Fibroblast of peridontal ligament (primary cell): ENCODE measurements at regions not wholly inside any gene's neighbourhood (a gene's known extent, or its start where the extent isn't known, plus 50 kb on each side); places are given as distances from the start of the nearest gene placed in this dataset.

ENCODE experiments used
- DNase-seq: peaks from one replicate; pipeline ENCODE4 v3.0.0-alpha.2; 2010; ENCODE audit errors: extremely low read depth

- DNase-seq, result no peak
These were observed 175.6 kb upstream of the FOXN2 start for GRCh38 chr2:48138898-48139297.

GRCh38 chr2:48140586-48140985 lies 173.9 kb upstream of the FOXN2 start:
- no peak for DNase-seq

- no peak for DNase-seq
These were observed 169.7 kb upstream of the FOXN2 start for GRCh38 chr2:48144777-48145176.

- DNase-seq, result no peak
These were observed 168.5 kb upstream of the FOXN2 start for GRCh38 chr2:48145845-48146452.

- no peak for DNase-seq
These were observed 167.9 kb upstream of the FOXN2 start for GRCh38 chr2:48146552-48146951.

- no peak for DNase-seq
These were observed 166.8 kb upstream of the FOXN2 start for GRCh38 chr2:48147719-48148118.

GRCh38 chr2:48148841-48149430 lies 165.5 kb upstream of the FOXN2 start:
- DNase-seq, result no peak

- DNase-seq, result no peak
These were observed 157.3 kb upstream of the FOXN2 start for GRCh38 chr2:48157150-48157549.

- no peak for DNase-seq
These were observed 152.9 kb upstream of the FOXN2 start for GRCh38 chr2:48161628-48162027.

GRCh38 chr2:48162742-48163141 lies 151.7 kb upstream of the FOXN2 start:
- DNase-seq, result no peak

- no peak for DNase-seq
These were observed 149.3 kb upstream of the FOXN2 start for GRCh38 chr2:48165070-48165753.

GRCh38 chr2:48169141-48169592 lies 145.3 kb upstream of the FOXN2 start:
- no peak for DNase-seq

GRCh38 chr2:48170281-48170680 lies 144.2 kb upstream of the FOXN2 start:
- DNase-seq, result peak; percentile 48

GRCh38 chr2:48173141-48173540 lies 141.3 kb upstream of the FOXN2 start:
- no peak for DNase-seq

- no peak for DNase-seq
These were observed 140.0 kb upstream of the FOXN2 start for GRCh38 chr2:48174503-48174902.

GRCh38 chr2:48175254-48175653 lies 139.2 kb upstream of the FOXN2 start:
- peak; percentile 69 for DNase-seq

GRCh38 chr2:48175656-48176055 lies 138.8 kb upstream of the FOXN2 start:
- DNase-seq, result no peak

- DNase-seq, result no peak
These were observed 137.6 kb upstream of the FOXN2 start for GRCh38 chr2:48176876-48177275.

- DNase-seq, result no peak
These were observed 135.9 kb upstream of the FOXN2 start for GRCh38 chr2:48178611-48179010.

GRCh38 chr2:48180557-48180956 lies 133.9 kb upstream of the FOXN2 start:
- DNase-seq, result no peak

- DNase-seq, result no peak
These were observed 131.2 kb upstream of the FOXN2 start for GRCh38 chr2:48183276-48183675.

- no peak for DNase-seq
These were observed 130.5 kb upstream of the FOXN2 start for GRCh38 chr2:48183991-48184390.

GRCh38 chr2:48187503-48187902 lies 127.0 kb upstream of the FOXN2 start:
- DNase-seq, result no peak
